ENCODE measurements at regions not wholly inside any gene's neighbourhood (a gene's known extent, or its start where the extent isn't known, plus 50 kb on each side); places are given as distances from the start of the nearest gene placed in this dataset.
A peak's percentile ranks its signal among the peaks of the same experiment; 100 is the strongest.

GRCh38 chr21:38600106-38600505 lies 101.8 kb upstream of the ERG start:
- no peak overlapping the region for H3K4me3 ChIP-seq (replicated peaks; ENCODE audit: insufficient read depth, low read length)
- no peaks in the 10 kb centered on the region for H3K27me3 ChIP-seq (ENCODE audit: insufficient read depth, poor library complexity, severe bottlenecking)
- no peak for TF ChIP-seq CTCF (IDR thresholded peaks at IDR 0.05; ENCODE audit: insufficient read depth, low read length)
- TF ChIP-seq GABPA (IDR thresholded peaks at IDR 0.05; ENCODE audit: low read depth), result no peak
- TF ChIP-seq, protein P1, sequence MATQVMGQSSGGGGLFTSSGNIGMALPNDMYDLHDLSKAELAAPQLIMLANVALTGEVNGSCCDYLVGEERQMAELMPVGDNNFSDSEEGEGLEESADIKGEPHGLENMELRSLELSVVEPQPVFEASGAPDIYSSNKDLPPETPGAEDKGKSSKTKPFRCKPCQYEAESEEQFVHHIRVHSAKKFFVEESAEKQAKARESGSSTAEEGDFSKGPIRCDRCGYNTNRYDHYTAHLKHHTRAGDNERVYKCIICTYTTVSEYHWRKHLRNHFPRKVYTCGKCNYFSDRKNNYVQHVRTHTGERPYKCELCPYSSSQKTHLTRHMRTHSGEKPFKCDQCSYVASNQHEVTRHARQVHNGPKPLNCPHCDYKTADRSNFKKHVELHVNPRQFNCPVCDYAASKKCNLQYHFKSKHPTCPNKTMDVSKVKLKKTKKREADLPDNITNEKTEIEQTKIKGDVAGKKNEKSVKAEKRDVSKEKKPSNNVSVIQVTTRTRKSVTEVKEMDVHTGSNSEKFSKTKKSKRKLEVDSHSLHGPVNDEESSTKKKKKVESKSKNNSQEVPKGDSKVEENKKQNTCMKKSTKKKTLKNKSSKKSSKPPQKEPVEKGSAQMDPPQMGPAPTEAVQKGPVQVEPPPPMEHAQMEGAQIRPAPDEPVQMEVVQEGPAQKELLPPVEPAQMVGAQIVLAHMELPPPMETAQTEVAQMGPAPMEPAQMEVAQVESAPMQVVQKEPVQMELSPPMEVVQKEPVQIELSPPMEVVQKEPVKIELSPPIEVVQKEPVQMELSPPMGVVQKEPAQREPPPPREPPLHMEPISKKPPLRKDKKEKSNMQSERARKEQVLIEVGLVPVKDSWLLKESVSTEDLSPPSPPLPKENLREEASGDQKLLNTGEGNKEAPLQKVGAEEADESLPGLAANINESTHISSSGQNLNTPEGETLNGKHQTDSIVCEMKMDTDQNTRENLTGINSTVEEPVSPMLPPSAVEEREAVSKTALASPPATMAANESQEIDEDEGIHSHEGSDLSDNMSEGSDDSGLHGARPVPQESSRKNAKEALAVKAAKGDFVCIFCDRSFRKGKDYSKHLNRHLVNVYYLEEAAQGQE (IDR thresholded peaks at IDR 0.05; ENCODE audit: insufficient replicate concordance, low read depth), result no peak
- TF ChIP-seq SPI1 (IDR thresholded peaks at IDR 0.05; ENCODE audit: borderline replicate concordance, low read depth), result no peak
- TF ChIP-seq POLR2AphosphoS5 (IDR thresholded peaks at IDR 0.05; ENCODE audit: low read depth), result no peak
- H3K27ac ChIP-seq (replicated peaks), result no peak overlapping the region
- DNase-seq (ENCODE audit: low read depth in 1 of 2, low spot score in 1 of 2), result no peak

DNA sequence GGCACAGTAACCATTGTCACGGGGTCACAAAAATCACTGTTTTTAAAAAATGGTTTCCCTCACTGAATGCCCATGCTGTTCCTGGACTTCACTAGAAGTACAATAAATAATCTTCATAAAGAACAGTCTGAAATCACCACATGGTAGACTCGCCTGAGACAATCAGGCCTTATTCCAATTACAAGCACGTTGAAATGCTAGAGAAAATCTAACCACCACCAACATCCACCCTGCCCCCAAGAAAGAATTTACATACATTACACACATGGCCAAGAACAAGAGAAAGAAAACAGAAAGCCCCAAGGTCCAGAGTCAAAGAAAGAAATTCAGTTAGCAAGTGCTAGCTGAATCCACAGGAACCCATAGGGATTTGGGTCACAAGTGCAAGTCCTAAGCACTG lies 107.0 kb upstream of the ERG start:
- DNase-seq (ENCODE audit: low read depth in 1 of 2, low spot score in 1 of 2), result no peak
- Histone ChIP-seq H3K27me3 (ENCODE audit: insufficient read depth, poor library complexity, severe bottlenecking) (no peaks in the 10 kb centered on the region), H3K27ac (replicated peaks) (no peak overlapping the region), H3K4me3 (replicated peaks; ENCODE audit: insufficient read depth, low read length) (no peak overlapping the region)
- TF ChIP-seq POLR2AphosphoS5 (IDR thresholded peaks at IDR 0.05; ENCODE audit: low read depth), result no peak

GRCh38 chr21:38609580-38609979 lies 111.3 kb upstream of the ERG start:
- Histone ChIP-seq H3K27me3 (ENCODE audit: insufficient read depth, poor library complexity, severe bottlenecking) (no peaks in the 10 kb centered on the region), H3K27ac (replicated peaks) (no peak overlapping the region), H3K4me3 (replicated peaks; ENCODE audit: insufficient read depth, low read length) (no peak overlapping the region)
- TF ChIP-seq, protein P1 (IDR thresholded peaks at IDR 0.05; ENCODE audit: insufficient replicate concordance, low read depth), result no peak
- TF ChIP-seq POLR2AphosphoS5 (IDR thresholded peaks at IDR 0.05; ENCODE audit: low read depth) (no peak), CTCF (IDR thresholded peaks at IDR 0.05; ENCODE audit: insufficient read depth, low read length) (no peak)
- no peak for DNase-seq (ENCODE audit: low read depth in 1 of 2, low spot score in 1 of 2)

GRCh38 chr21:38610623-38611251 lies 112.5 kb upstream of the ERG start:
- no peak overlapping the region for H3K4me3 ChIP-seq (replicated peaks; ENCODE audit: insufficient read depth, low read length)
- peak in 1 of 2 experiments; percentile 21 for DNase-seq (ENCODE audit: low read depth in 1 of 2, low spot score in 1 of 2)
- no peak overlapping the region for H3K27ac ChIP-seq (replicated peaks)
- TF ChIP-seq CTCF (IDR thresholded peaks at IDR 0.05; ENCODE audit: insufficient read depth, low read length) (no peak), SPI1 (IDR thresholded peaks at IDR 0.05; ENCODE audit: borderline replicate concordance, low read depth) (no peak), POLR2AphosphoS5 (IDR thresholded peaks at IDR 0.05; ENCODE audit: low read depth) (no peak), GABPA (IDR thresholded peaks at IDR 0.05; ENCODE audit: low read depth) (no peak)
- TF ChIP-seq, protein P1 (IDR thresholded peaks at IDR 0.05; ENCODE audit: insufficient replicate concordance, low read depth), result no peak
- no peaks in the 10 kb centered on the region for H3K27me3 ChIP-seq (ENCODE audit: insufficient read depth, poor library complexity, severe bottlenecking)
